ENCODE measurements at regions not wholly inside any gene's neighbourhood (a gene's known extent, or its start where the extent isn't known, plus 50 kb on each side); places are given as distances from the start of the nearest gene placed in this dataset.

DNA sequence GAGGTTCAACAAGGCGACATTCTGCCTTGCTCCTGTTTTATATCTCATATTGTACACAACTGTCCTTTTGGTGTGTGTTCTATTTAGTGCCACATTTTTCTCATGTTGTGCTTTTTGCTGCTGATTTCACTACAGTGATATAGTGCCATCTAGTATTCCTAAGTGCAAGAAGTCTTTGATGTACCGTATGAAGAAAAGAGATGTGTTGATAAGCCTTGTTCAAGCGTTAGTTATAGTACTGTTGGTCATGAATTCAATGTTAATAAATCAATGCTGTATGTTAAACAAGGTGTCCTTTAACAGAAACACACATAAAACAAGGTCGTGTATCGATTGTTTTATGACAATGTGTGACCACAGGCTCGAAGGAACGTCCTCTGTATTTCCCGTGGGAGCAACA is 939.4 kb downstream of the GATA3 start:
- TF ChIP-seq EP300 (IDR thresholded peaks at IDR 0.05) = no peak
- TF ChIP-seq POLR2A (IDR thresholded peaks at IDR 0.05) = no peak
- TF ChIP-seq, protein P1, sequence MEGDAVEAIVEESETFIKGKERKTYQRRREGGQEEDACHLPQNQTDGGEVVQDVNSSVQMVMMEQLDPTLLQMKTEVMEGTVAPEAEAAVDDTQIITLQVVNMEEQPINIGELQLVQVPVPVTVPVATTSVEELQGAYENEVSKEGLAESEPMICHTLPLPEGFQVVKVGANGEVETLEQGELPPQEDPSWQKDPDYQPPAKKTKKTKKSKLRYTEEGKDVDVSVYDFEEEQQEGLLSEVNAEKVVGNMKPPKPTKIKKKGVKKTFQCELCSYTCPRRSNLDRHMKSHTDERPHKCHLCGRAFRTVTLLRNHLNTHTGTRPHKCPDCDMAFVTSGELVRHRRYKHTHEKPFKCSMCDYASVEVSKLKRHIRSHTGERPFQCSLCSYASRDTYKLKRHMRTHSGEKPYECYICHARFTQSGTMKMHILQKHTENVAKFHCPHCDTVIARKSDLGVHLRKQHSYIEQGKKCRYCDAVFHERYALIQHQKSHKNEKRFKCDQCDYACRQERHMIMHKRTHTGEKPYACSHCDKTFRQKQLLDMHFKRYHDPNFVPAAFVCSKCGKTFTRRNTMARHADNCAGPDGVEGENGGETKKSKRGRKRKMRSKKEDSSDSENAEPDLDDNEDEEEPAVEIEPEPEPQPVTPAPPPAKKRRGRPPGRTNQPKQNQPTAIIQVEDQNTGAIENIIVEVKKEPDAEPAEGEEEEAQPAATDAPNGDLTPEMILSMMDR (IDR thresholded peaks at IDR 0.05) = no peak
- TF ChIP-seq POLR2AphosphoS5 (IDR thresholded peaks at IDR 0.05) = no peak
- peaks cover 0 to 3% (median 0%) of the 10 kb centered on the region in 4 donors for H3K4me1 ChIP-seq
- no peak for DNase-seq
- no peaks in the 10 kb centered on the region for H3K36me3 ChIP-seq
- intact Hi-C loops (cut with DNase I) = no loop called here
- no peaks in the 10 kb centered on the region for H3K9me3 ChIP-seq
- H3K27ac ChIP-seq = no peak overlapping the region
- no peak overlapping the region for H3K4me3 ChIP-seq
- H3K27me3 ChIP-seq = no peaks in the 10 kb centered on the region
- 52 to 57% methylated on average over 8 of the region's 8 CpGs for WGBS, 2 donors

DNA sequence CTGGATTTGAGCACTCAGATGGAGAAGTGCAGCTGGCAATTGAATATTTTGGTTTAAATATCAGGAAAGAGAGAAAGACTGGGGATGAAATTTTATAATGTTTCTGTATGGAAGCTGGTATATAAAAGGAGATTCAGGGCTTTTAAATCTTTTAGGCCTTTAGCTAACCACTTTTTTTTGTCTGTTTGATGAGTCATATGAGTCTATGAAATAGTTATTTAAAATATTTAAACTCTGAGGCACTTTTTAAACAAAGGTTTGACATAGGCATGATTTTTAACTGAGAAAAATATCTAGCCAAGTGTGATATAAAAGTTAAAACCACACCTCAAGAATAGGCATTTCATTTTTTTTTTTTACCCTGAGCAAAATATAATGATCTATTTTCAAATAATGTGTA is 944.3 kb downstream of the GATA3 start:
- Histone ChIP-seq H3K4me1 (peaks cover 0 to 6% (median 0%) of the 10 kb centered on the region in 4 donors), H3K9me3 (no peaks in the 10 kb centered on the region), H3K36me3 (no peaks in the 10 kb centered on the region), H3K27me3 (no peaks in the 10 kb centered on the region), H3K4me3 (no peak overlapping the region), H3K27ac (peak overlapping the region in 1 of 4 donors; percentile 34)
- intact Hi-C loops (cut with DNase I) = no loop called here
- TF ChIP-seq POLR2AphosphoS5 (IDR thresholded peaks at IDR 0.05) = no peak
- no peak for TF ChIP-seq EP300 (IDR thresholded peaks at IDR 0.05)
- no peak for TF ChIP-seq POLR2A (IDR thresholded peaks at IDR 0.05)
- TF ChIP-seq, protein P1 (IDR thresholded peaks at IDR 0.05) = no peak
- no peak for DNase-seq

DNA sequence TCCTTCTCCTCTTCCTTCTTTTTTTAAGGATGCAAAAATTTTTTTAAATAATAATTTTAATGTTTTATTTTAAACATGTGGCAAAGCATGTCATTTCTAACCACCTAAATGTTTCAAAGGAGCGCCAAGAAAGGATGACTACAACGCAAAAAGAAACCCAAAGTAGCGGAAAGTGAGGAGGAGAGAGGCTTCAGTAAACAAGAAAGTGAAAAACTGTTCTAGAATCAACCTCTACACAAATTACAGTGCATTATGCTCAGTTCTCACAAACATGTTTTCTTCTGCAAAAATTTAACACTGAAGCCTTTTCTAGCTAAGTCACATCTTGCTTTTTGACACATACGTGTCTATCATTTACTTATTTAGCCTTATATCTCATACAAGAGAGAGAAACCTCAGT is 948.6 kb downstream of the GATA3 start:
- H3K4me1 ChIP-seq = peaks cover 0 to 6% (median 0%) of the 10 kb centered on the region in 4 donors
- H3K36me3 ChIP-seq = no peaks in the 10 kb centered on the region
- TF ChIP-seq, protein P1 (IDR thresholded peaks at IDR 0.05) = no peak
- 90 to 92% methylated on average over 4 of the region's 4 CpGs for WGBS, 2 donors
- no peaks in the 10 kb centered on the region for H3K27me3 ChIP-seq
- DNase-seq = no peak
- no peak overlapping the region for H3K27ac ChIP-seq
- no peak overlapping the region for H3K4me3 ChIP-seq
- intact Hi-C loops (cut with DNase I) = no loop called here
- no peaks in the 10 kb centered on the region for H3K9me3 ChIP-seq

DNA sequence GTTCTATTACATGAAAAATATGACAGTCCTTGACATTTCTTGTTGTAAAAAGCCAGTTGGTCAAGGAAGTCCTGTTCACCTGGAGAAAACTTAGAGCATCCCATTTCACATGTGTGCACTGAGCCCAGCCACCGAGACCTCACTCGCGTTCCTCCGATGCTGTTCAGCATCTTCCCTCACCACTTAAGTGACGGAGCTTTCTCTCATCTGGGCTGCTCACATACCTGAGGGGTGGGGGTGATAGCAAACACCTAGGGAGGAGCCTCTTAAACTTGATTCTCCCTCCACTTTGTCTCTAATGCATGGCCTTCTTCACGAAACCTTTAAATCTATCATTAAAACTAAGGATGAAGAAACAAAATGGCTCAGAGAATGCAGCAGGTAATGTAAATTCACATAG is 950.2 kb downstream of the GATA3 start:
- no peaks in the 10 kb centered on the region for H3K9me3 ChIP-seq
- no peaks in the 10 kb centered on the region for H3K36me3 ChIP-seq
- no peak for TF ChIP-seq POLR2A (IDR thresholded peaks at IDR 0.05)
- no peak for TF ChIP-seq EP300 (IDR thresholded peaks at IDR 0.05)
- TF ChIP-seq, protein P1 (IDR thresholded peaks at IDR 0.05) = no peak
- no peak for TF ChIP-seq POLR2AphosphoS5 (IDR thresholded peaks at IDR 0.05)
- no peaks in the 10 kb centered on the region for H3K4me1 ChIP-seq
- 87 to 93% methylated on average over 6 of the region's 6 CpGs for WGBS, 2 donors
- H3K27ac ChIP-seq = no peak overlapping the region
- H3K4me3 ChIP-seq = no peak overlapping the region
- H3K27me3 ChIP-seq = no peaks in the 10 kb centered on the region
- no peak for DNase-seq
- intact Hi-C loops (cut with DNase I) = no loop called here

DNA sequence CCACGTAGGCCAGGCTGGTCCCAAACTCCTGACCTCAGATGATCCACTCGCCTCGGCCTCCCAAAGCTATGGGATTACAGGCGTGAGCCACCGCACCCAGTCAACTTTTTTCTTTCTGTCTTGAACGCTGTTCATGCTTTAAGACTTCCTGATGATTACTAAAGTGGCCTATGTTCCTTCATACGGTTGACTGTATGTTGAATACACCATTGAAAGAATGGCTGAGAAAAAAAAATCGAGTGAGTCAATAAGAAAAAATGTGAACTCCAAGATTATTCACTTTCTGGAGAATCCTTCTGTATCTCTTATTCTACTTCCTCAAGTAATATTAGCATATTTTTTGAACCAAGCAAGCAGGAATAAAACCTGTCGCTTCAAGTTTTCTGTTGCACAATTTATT is 955.0 kb downstream of the GATA3 start:
- intact Hi-C loops (cut with DNase I) = no loop called here
- Histone ChIP-seq H3K4me1 (peaks cover 0 to 17% (median 8%) of the 10 kb centered on the region in 4 donors), H3K4me3 (no peak overlapping the region), H3K36me3 (no peaks in the 10 kb centered on the region), H3K27ac (no peak overlapping the region), H3K27me3 (no peaks in the 10 kb centered on the region), H3K9me3 (no peaks in the 10 kb centered on the region)
- TF ChIP-seq EP300 (IDR thresholded peaks at IDR 0.05) (no peak), POLR2AphosphoS5 (IDR thresholded peaks at IDR 0.05) (no peak), POLR2A (IDR thresholded peaks at IDR 0.05) (no peak)
- TF ChIP-seq, protein P1 (IDR thresholded peaks at IDR 0.05) = no peak
- WGBS, 2 donors = 85 to 86% methylated on average over 9 of the region's 9 CpGs
- no peak for DNase-seq
